ENCODE measurements at regions not wholly inside any gene's neighbourhood (a gene's known extent, or its start where the extent isn't known, plus 50 kb on each side); places are given as distances from the start of the nearest gene placed in this dataset.

GRCh38 chr19:13700621-13701020, 63.7 kb upstream of the MRI1 start:
- TF ChIP-seq EZH2 (IDR thresholded peaks at IDR 0.05) (no peak), POLR2AphosphoS5 (IDR thresholded peaks at IDR 0.05; ENCODE audit: low read depth, low read length) (no peak)
